ENCODE measurements at regions not wholly inside any gene's neighbourhood (a gene's known extent, or its start where the extent isn't known, plus 50 kb on each side); places are given as distances from the start of the nearest gene placed in this dataset.
A peak's percentile ranks its signal among the peaks of the same experiment; 100 is the strongest.

GRCh38 chr4:30941641-30942040 lies 221.5 kb downstream of the PCDH7 start:
- no peaks in the 10 kb centered on the region for H3K36me3 ChIP-seq (ENCODE audit: control insufficient read depth in 2 of 2, insufficient read depth in 2 of 2, low read length in 1 of 2)
- H3K27me3 ChIP-seq (ENCODE audit: control insufficient read depth in 1 of 2, insufficient read depth in 2 of 2, low read length in 2 of 2), result no peaks in the 10 kb centered on the region
- H3K4me1 ChIP-seq (ENCODE audit: control insufficient read depth in 2 of 2, insufficient read depth in 2 of 2, low read length in 1 of 2), result peaks cover 0 to 2% of the 10 kb centered on the region in 2 donors
- H3K27ac ChIP-seq (ENCODE audit: low read depth in 2 of 2, low read length in 1 of 2), result no peak overlapping the region
- H3K9me3 ChIP-seq (ENCODE audit: control insufficient read depth in 2 of 2, insufficient read depth in 1 of 2, low read depth in 1 of 2, low read length in 1 of 2), result no peaks in the 10 kb centered on the region
- no peak overlapping the region for H3K4me3 ChIP-seq (ENCODE audit: low read depth in 1 of 2, low read length in 2 of 2)

DNA sequence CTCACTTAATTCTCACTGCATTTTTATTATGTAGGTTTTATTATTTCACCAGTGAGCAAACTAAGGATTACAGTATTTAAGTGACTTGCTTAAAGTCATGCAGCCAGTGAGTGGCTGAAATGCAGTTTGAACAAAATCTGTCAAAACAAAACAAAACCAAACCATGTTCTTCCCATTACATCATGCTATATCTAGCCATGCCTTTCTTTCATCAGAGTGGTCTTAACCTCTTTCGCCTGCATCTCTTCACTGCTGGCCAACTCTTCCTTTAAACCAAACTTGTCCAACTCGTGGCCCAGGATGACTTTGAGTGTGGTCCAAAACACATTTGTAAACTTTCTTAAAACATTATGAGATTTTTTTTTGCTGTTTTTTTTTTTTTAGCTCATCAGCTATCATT lies 223.2 kb downstream of the PCDH7 start:
- 49 to 50% methylated on average over 2 of the region's 2 CpGs for WGBS, 2 donors
- Histone ChIP-seq H3K9me3 (ENCODE audit: control insufficient read depth in 2 of 2, insufficient read depth in 1 of 2, low read depth in 1 of 2, low read length in 1 of 2) (no peaks in the 10 kb centered on the region), H3K4me1 (ENCODE audit: control insufficient read depth in 2 of 2, insufficient read depth in 2 of 2, low read length in 1 of 2) (peaks cover 0 to 2% of the 10 kb centered on the region in 2 donors), H3K27me3 (ENCODE audit: control insufficient read depth in 1 of 2, insufficient read depth in 2 of 2, low read length in 2 of 2) (no peaks in the 10 kb centered on the region), H3K27ac (ENCODE audit: low read depth in 2 of 2, low read length in 1 of 2) (no peak overlapping the region), H3K36me3 (ENCODE audit: control insufficient read depth in 2 of 2, insufficient read depth in 2 of 2, low read length in 1 of 2) (no peaks in the 10 kb centered on the region), H3K4me3 (ENCODE audit: low read depth in 1 of 2, low read length in 2 of 2) (no peak overlapping the region)

GRCh38 chr4:30945586-30945985 lies 225.4 kb downstream of the PCDH7 start:
- Histone ChIP-seq H3K4me3 (ENCODE audit: low read depth in 1 of 2, low read length in 2 of 2) (no peak overlapping the region), H3K4me1 (ENCODE audit: control insufficient read depth in 2 of 2, insufficient read depth in 2 of 2, low read length in 1 of 2) (peaks cover 0 to 4% of the 10 kb centered on the region in 2 donors), H3K27ac (ENCODE audit: low read depth in 2 of 2, low read length in 1 of 2) (peak overlapping the region in 1 of 2 donors; percentile 21), H3K27me3 (ENCODE audit: control insufficient read depth in 1 of 2, insufficient read depth in 2 of 2, low read length in 2 of 2) (no peaks in the 10 kb centered on the region), H3K9me3 (ENCODE audit: control insufficient read depth in 2 of 2, insufficient read depth in 1 of 2, low read depth in 1 of 2, low read length in 1 of 2) (no peaks in the 10 kb centered on the region), H3K36me3 (ENCODE audit: control insufficient read depth in 2 of 2, insufficient read depth in 2 of 2, low read length in 1 of 2) (no peaks in the 10 kb centered on the region)
- 29 to 32% methylated on average over 4 of the region's 4 CpGs for WGBS, 2 donors

DNA sequence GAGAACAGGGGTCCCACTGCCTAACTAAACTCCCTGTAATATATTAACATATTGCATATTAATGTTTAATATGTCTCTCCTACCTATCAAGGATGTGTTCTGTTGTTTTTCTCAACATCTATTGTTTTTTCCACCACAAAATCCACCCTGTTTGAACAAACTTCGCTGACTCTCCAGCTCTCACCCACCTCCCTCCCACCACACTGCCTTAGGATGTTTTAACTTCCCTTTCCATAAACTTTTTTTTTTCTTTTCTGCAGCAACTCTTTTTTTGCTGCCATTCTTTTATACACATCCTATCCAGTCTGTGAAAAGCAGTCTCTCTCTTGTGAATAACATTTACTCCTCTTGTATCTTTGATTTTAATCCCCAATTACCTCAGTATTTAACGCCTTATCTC lies 226.1 kb downstream of the PCDH7 start:
- Histone ChIP-seq H3K4me3 (ENCODE audit: low read depth in 1 of 2, low read length in 2 of 2) (no peak overlapping the region), H3K27me3 (ENCODE audit: control insufficient read depth in 1 of 2, insufficient read depth in 2 of 2, low read length in 2 of 2) (no peaks in the 10 kb centered on the region), H3K27ac (ENCODE audit: low read depth in 2 of 2, low read length in 1 of 2) (no peak overlapping the region), H3K36me3 (ENCODE audit: control insufficient read depth in 2 of 2, insufficient read depth in 2 of 2, low read length in 1 of 2) (no peaks in the 10 kb centered on the region), H3K4me1 (ENCODE audit: control insufficient read depth in 2 of 2, insufficient read depth in 2 of 2, low read length in 1 of 2) (peaks cover 0 to 4% of the 10 kb centered on the region in 2 donors), H3K9me3 (ENCODE audit: control insufficient read depth in 2 of 2, insufficient read depth in 1 of 2, low read depth in 1 of 2, low read length in 1 of 2) (no peaks in the 10 kb centered on the region)
- 73 to 80% methylated on average over 2 of the region's 2 CpGs for WGBS, 2 donors

GRCh38 chr4:30948653-30949052 lies 228.5 kb downstream of the PCDH7 start:
- no peak overlapping the region for H3K27ac ChIP-seq (ENCODE audit: low read depth in 2 of 2, low read length in 1 of 2)
- H3K36me3 ChIP-seq (ENCODE audit: control insufficient read depth in 2 of 2, insufficient read depth in 2 of 2, low read length in 1 of 2), result no peaks in the 10 kb centered on the region
- no peaks in the 10 kb centered on the region for H3K27me3 ChIP-seq (ENCODE audit: control insufficient read depth in 1 of 2, insufficient read depth in 2 of 2, low read length in 2 of 2)
- no peak overlapping the region for H3K4me3 ChIP-seq (ENCODE audit: low read depth in 1 of 2, low read length in 2 of 2)
- H3K4me1 ChIP-seq (ENCODE audit: control insufficient read depth in 2 of 2, insufficient read depth in 2 of 2, low read length in 1 of 2), result peaks cover 0 to 4% of the 10 kb centered on the region in 2 donors
- no peaks in the 10 kb centered on the region for H3K9me3 ChIP-seq (ENCODE audit: control insufficient read depth in 2 of 2, insufficient read depth in 1 of 2, low read depth in 1 of 2, low read length in 1 of 2)
- WGBS, 2 donors, result 27 to 44% methylated on average over 3 of the region's 3 CpGs

DNA sequence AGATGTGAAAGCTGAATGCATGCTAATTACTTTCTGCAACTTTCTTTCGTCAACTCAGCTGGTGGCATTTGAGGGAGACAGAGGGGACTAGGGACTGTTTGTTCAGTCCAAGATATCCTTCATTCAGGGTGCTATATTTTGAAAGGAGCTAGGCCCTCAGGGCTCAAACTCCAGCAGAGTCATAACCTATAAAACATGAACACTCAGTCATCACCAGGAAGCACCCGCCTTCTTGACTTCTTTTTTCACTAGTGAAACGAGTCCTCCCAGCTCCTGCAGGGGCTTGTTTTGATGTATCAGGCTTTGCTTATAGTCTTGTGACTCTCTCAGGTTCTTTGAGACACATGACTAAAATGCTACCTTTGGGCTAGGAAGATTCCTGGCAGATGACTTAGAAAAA lies 230.6 kb downstream of the PCDH7 start:
- Histone ChIP-seq H3K36me3 (ENCODE audit: control insufficient read depth in 2 of 2, insufficient read depth in 2 of 2, low read length in 1 of 2) (no peaks in the 10 kb centered on the region), H3K27me3 (ENCODE audit: control insufficient read depth in 1 of 2, insufficient read depth in 2 of 2, low read length in 2 of 2) (no peaks in the 10 kb centered on the region), H3K9me3 (ENCODE audit: control insufficient read depth in 2 of 2, insufficient read depth in 1 of 2, low read depth in 1 of 2, low read length in 1 of 2) (no peaks in the 10 kb centered on the region), H3K4me1 (ENCODE audit: control insufficient read depth in 2 of 2, insufficient read depth in 2 of 2, low read length in 1 of 2) (peaks cover 0 to 2% of the 10 kb centered on the region in 2 donors), H3K4me3 (ENCODE audit: low read depth in 1 of 2, low read length in 2 of 2) (no peak overlapping the region), H3K27ac (ENCODE audit: low read depth in 2 of 2, low read length in 1 of 2) (no peak overlapping the region)
- WGBS, 2 donors, result 46 to 54% methylated on average over 3 of the region's 3 CpGs

GRCh38 chr4:30952526-30953219 lies 232.5 kb downstream of the PCDH7 start:
- H3K36me3 ChIP-seq (ENCODE audit: control insufficient read depth in 2 of 2, insufficient read depth in 2 of 2, low read length in 1 of 2), result no peaks in the 10 kb centered on the region
- no peak overlapping the region for H3K4me3 ChIP-seq (ENCODE audit: low read depth in 1 of 2, low read length in 2 of 2)
- H3K4me1 ChIP-seq (ENCODE audit: control insufficient read depth in 2 of 2, insufficient read depth in 2 of 2, low read length in 1 of 2), result peaks cover 0 to 2% of the 10 kb centered on the region in 2 donors
- H3K9me3 ChIP-seq (ENCODE audit: control insufficient read depth in 2 of 2, insufficient read depth in 1 of 2, low read depth in 1 of 2, low read length in 1 of 2), result no peaks in the 10 kb centered on the region
- H3K27me3 ChIP-seq (ENCODE audit: control insufficient read depth in 1 of 2, insufficient read depth in 2 of 2, low read length in 2 of 2), result no peaks in the 10 kb centered on the region
- H3K27ac ChIP-seq (ENCODE audit: low read depth in 2 of 2, low read length in 1 of 2), result no peak overlapping the region
- 43 to 45% methylated on average over 4 of the region's 4 CpGs for WGBS, 2 donors

- no peak overlapping the region for H3K4me3 ChIP-seq (ENCODE audit: low read depth in 1 of 2, low read length in 2 of 2)
- 82 to 94% methylated on average over 1 of the region's 1 CpG for WGBS, 2 donors
- H3K36me3 ChIP-seq (ENCODE audit: control insufficient read depth in 2 of 2, insufficient read depth in 2 of 2, low read length in 1 of 2), result no peaks in the 10 kb centered on the region
- no peak overlapping the region for H3K27ac ChIP-seq (ENCODE audit: low read depth in 2 of 2, low read length in 1 of 2)
- no peaks in the 10 kb centered on the region for H3K9me3 ChIP-seq (ENCODE audit: control insufficient read depth in 2 of 2, insufficient read depth in 1 of 2, low read depth in 1 of 2, low read length in 1 of 2)
- H3K27me3 ChIP-seq (ENCODE audit: control insufficient read depth in 1 of 2, insufficient read depth in 2 of 2, low read length in 2 of 2), result no peaks in the 10 kb centered on the region
- H3K4me1 ChIP-seq (ENCODE audit: control insufficient read depth in 2 of 2, insufficient read depth in 2 of 2, low read length in 1 of 2), result peaks cover 0 to 2% of the 10 kb centered on the region in 2 donors
These were observed 233.6 kb downstream of the PCDH7 start for GRCh38 chr4:30953799-30954198.

DNA sequence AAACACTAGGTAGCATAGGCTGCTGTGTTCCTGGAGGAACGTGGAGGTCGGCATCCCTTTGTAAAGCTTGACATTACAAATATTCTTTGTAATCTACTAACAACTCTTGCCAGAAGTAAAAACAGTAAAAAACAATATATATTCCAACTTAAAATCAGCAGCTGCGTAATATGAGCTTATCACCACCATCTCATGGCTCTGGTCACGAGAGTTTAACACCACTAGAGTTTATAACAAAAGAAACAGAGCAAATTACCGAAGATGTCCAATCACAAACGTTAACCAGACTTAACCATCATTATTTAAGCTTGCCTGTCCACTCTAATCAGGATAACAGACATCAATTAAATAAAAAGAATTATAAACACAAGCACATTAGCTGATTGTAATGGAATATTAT lies 236.7 kb downstream of the PCDH7 start:
- Histone ChIP-seq H3K4me3 (ENCODE audit: low read depth in 1 of 2, low read length in 2 of 2) (no peak overlapping the region), H3K9me3 (ENCODE audit: control insufficient read depth in 2 of 2, insufficient read depth in 1 of 2, low read depth in 1 of 2, low read length in 1 of 2) (no peaks in the 10 kb centered on the region), H3K36me3 (ENCODE audit: control insufficient read depth in 2 of 2, insufficient read depth in 2 of 2, low read length in 1 of 2) (no peaks in the 10 kb centered on the region), H3K27me3 (ENCODE audit: control insufficient read depth in 1 of 2, insufficient read depth in 2 of 2, low read length in 2 of 2) (no peaks in the 10 kb centered on the region), H3K27ac (ENCODE audit: low read depth in 2 of 2, low read length in 1 of 2) (no peak overlapping the region), H3K4me1 (ENCODE audit: control insufficient read depth in 2 of 2, insufficient read depth in 2 of 2, low read length in 1 of 2) (no peaks in the 10 kb centered on the region)
- 66 to 80% methylated on average over 6 of the region's 6 CpGs for WGBS, 2 donors

DNA sequence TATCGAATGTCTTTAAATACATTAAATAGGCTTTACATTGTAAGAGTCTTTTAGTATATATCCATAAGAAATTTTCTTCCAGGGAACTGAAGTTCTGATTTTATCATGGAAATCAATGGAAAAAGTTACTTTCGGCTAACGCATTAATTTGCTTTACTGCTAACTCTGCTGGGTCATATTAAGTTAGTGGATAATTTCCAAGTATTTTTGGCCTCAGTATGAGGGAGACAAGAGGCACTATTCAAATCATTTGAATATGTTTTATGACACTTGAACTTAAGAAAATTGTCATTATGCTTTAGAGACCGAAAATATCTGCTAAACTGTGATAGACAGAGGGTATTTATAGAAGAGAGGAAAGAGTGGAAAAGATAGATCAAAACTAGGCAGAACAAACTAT lies 237.5 kb downstream of the PCDH7 start:
- H3K36me3 ChIP-seq (ENCODE audit: control insufficient read depth in 2 of 2, insufficient read depth in 2 of 2, low read length in 1 of 2), result no peaks in the 10 kb centered on the region
- WGBS, 2 donors, result 70 to 81% methylated on average over 4 of the region's 4 CpGs
- no peak overlapping the region for H3K4me3 ChIP-seq (ENCODE audit: low read depth in 1 of 2, low read length in 2 of 2)
- H3K27me3 ChIP-seq (ENCODE audit: control insufficient read depth in 1 of 2, insufficient read depth in 2 of 2, low read length in 2 of 2), result no peaks in the 10 kb centered on the region
- H3K4me1 ChIP-seq (ENCODE audit: control insufficient read depth in 2 of 2, insufficient read depth in 2 of 2, low read length in 1 of 2), result no peaks in the 10 kb centered on the region
- no peaks in the 10 kb centered on the region for H3K9me3 ChIP-seq (ENCODE audit: control insufficient read depth in 2 of 2, insufficient read depth in 1 of 2, low read depth in 1 of 2, low read length in 1 of 2)
- no peak overlapping the region for H3K27ac ChIP-seq (ENCODE audit: low read depth in 2 of 2, low read length in 1 of 2)

All from esophagus (tissue), 2 donors.